Brain microvascular endothelial cell (primary cell): ENCODE measurements at regions not wholly inside any gene's neighbourhood (a gene's known extent, or its start where the extent isn't known, plus 50 kb on each side); places are given as distances from the start of the nearest gene placed in this dataset.

ENCODE experiments used
- DNase-seq: peaks from one replicate; pipeline ENCODE4 v3.0.0-alpha.2; 2020
- H3K27ac ChIP-seq: fragments of 250-450 bp; sonication (Bioruptor Pico); 2 replicates; pipeline ENCODE4 v1.5.1; 2020; ENCODE audit warnings: mild to moderate bottlenecking, moderate library complexity
- H3K27me3 ChIP-seq: fragments of 250-450 bp; sonication (Bioruptor Pico); replicated peaks from 2 replicates; pipeline ENCODE4 v1.5.1; 2020; ENCODE audit warnings: mild to moderate bottlenecking
- H3K36me3 ChIP-seq: fragments of 250-450 bp; sonication (Bioruptor Pico); replicated peaks from 2 replicates; pipeline ENCODE4 v1.5.1; 2020; ENCODE audit warnings: mild to moderate bottlenecking
- H3K4me3 ChIP-seq: 2 replicates; pipeline ENCODE4 v1.5.1; 2011; ENCODE audit warnings: low read depth, mild to moderate bottlenecking, control low read depth, low read length, moderate library complexity
- in situ Hi-C: cut with HindIII; loops from 2 replicates; pipeline ENCODE4 v1.10.0; 2017; ENCODE audit warnings: low sequenced_read_pairs, low pct_ligation_motif_present
- TF ChIP-seq, protein P1 (sequence below): IDR thresholded peaks from 2 replicates; pipeline ENCODE4 v1.5.1; 2011; ENCODE audit warnings: low read depth, mild to moderate bottlenecking, moderate library complexity, low read length, control low read depth, inconsistent platforms; ENCODE audit errors: missing control alignments

DNA sequence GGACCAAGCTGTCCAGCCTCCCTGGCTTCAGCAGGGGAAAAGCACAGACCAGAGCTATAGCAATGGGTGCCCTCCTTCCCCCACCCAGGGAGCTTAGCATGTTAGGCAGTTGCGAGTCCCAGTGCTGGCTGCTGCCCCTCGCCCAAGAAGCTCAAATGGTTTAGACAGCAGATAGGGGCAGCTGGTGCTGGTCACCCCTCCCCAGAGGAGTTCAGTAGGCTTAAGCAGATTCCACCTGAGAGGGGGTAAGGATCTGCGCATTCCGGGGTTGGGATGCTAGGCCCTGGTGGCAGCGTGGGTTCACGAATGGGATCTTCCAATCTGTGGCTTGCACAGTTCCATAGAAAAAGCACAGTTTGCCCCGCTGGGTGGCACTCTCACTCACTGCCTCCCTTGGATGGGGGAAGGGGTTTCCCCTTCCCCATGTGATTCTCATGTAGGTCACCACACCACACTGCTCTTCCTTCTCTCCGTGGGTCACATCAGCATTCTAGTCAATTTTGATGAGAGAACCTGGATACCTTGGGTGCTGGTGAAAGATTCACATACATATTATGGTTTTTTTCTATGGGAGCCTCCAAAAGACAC lies 665.6 kb downstream of the C12orf50 start:
- in situ Hi-C loops = no loop called here
- TF ChIP-seq, protein P1, sequence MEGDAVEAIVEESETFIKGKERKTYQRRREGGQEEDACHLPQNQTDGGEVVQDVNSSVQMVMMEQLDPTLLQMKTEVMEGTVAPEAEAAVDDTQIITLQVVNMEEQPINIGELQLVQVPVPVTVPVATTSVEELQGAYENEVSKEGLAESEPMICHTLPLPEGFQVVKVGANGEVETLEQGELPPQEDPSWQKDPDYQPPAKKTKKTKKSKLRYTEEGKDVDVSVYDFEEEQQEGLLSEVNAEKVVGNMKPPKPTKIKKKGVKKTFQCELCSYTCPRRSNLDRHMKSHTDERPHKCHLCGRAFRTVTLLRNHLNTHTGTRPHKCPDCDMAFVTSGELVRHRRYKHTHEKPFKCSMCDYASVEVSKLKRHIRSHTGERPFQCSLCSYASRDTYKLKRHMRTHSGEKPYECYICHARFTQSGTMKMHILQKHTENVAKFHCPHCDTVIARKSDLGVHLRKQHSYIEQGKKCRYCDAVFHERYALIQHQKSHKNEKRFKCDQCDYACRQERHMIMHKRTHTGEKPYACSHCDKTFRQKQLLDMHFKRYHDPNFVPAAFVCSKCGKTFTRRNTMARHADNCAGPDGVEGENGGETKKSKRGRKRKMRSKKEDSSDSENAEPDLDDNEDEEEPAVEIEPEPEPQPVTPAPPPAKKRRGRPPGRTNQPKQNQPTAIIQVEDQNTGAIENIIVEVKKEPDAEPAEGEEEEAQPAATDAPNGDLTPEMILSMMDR = no peak
- H3K4me3 ChIP-seq = no peak overlapping the region
- no peaks in the 10 kb centered on the region for H3K36me3 ChIP-seq
- H3K27ac ChIP-seq = no peak overlapping the region
- no peak for DNase-seq
- no peaks in the 10 kb centered on the region for H3K27me3 ChIP-seq

DNA sequence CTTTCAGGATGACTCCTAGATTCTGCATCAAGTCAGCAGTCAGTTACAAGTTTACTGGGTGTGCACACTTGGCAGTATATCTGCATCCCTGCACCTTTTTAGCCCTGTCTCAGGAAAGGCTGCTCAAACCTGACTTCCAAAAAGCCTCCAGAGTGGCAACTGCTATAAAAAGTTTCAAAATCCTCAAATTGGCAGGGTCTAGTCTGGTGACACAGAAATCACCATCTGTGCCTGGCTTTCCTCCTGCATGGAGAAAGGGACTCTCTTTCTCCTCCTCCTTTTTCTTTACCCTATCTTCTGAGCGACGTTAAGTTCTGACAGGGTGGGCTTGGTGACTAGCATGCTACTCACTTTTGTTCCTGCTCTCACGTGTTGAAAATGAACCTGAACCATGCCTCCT lies 679.5 kb downstream of the C12orf50 start:
- Histone ChIP-seq H3K27ac (no peak overlapping the region), H3K4me3 (no peak overlapping the region), H3K27me3 (no peaks in the 10 kb centered on the region), H3K36me3 (no peaks in the 10 kb centered on the region)
- DNase-seq = no peak
- TF ChIP-seq, protein P1 = no peak
- in situ Hi-C loops = no loop called here

DNA sequence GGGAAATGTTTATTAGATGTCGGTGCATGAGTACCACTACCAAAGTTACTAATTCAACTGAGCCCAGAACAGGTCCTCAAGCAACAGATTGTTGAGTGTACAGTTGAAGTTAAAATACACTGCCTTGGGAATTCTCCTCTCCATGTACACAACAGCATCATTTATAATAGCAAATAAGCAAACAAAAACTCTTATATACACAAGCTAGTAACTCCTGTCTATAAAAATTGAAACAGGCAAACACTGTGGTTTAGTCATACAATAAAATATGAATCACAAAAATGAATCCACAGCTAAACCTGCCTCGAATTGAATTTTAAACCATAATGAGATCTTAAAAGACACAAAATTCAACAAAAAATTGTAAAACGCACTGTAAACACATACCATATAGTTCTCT lies 681.1 kb downstream of the C12orf50 start:
- no peaks in the 10 kb centered on the region for H3K27me3 ChIP-seq
- no peak overlapping the region for H3K27ac ChIP-seq
- in situ Hi-C loops = no loop called here
- no peak overlapping the region for H3K4me3 ChIP-seq
- TF ChIP-seq, protein P1 = no peak
- no peak for DNase-seq
- no peaks in the 10 kb centered on the region for H3K36me3 ChIP-seq

DNA sequence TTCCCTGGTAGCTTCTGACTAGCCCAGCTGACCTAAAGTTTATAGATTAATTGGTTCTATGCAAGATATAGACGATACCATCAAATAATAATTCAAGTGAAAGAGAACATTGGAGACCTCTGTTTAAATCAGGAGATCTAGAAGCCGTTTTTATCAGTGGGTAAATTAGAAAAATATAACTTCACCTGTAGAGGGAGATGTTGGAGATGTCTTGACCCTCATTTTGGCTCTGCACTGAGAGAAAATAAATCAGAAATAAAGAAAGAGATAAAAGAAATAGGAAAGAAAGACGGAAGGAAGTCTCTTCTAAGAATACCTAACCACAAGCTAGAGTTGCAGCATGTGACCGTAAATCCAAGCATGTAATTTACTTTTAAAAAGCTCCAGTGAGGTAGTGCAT lies 684.5 kb downstream of the C12orf50 start:
- in situ Hi-C loops = no loop called here
- DNase-seq = no peak
- H3K36me3 ChIP-seq = no peaks in the 10 kb centered on the region
- no peak overlapping the region for H3K4me3 ChIP-seq
- no peak overlapping the region for H3K27ac ChIP-seq
- TF ChIP-seq, protein P1 = peak; percentile 33
- no peaks in the 10 kb centered on the region for H3K27me3 ChIP-seq

DNA sequence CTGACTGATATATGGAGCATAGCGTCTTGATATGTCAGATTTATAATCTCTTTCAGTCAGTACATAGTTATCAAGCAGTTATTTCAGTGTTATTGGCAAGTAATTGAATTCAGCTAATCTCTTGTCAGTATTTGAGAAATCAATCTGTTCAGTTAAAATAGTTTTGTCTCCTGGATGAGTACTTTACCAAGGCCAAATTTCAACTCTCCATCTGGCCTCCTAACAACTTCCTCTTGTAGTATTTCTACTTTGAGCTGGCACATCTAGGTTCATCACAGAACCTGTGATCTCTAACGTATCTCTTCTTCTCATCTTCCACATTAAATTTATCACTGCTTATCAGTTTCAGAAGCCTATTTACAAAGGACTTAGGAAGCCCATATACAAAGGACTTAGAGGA lies 690.5 kb downstream of the C12orf50 start:
- TF ChIP-seq, protein P1 = no peak
- Histone ChIP-seq H3K27me3 (no peaks in the 10 kb centered on the region), H3K27ac (no peak overlapping the region), H3K4me3 (no peak overlapping the region), H3K36me3 (no peaks in the 10 kb centered on the region)
- DNase-seq = no peak
- in situ Hi-C loops = no loop called here

DNA sequence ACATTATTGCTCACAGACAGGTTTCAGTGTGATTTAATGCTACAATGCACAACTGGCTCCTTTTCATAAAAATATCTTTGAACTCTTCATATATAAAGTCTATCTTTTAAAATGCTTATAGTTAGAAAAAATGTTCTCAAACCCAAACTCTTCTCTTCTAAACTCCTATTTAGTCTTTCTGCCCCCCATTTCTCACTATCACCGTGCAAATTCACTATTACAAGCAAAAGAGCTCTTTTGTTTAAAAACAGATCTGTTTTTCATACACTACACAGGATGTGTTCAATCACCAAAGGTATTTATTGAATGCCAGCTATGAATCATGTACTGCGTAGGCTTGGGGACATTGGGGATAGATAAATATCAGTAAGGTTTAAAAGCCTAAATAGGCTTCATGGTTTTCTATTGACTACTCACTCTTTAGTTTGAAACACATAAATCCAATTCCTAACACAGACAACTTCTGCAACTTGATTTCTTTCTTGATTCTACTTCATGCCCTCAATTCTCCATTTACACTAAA lies 692.3 kb downstream of the C12orf50 start:
- DNase-seq = no peak
- Histone ChIP-seq H3K4me3 (no peak overlapping the region), H3K27me3 (no peaks in the 10 kb centered on the region), H3K36me3 (no peaks in the 10 kb centered on the region), H3K27ac (no peak overlapping the region)
- in situ Hi-C loops = no loop called here
- TF ChIP-seq, protein P1 = no peak
